Stomach smooth muscle (tissue), 2 donors: ENCODE measurements at regions not wholly inside any gene's neighbourhood (a gene's known extent, or its start where the extent isn't known, plus 50 kb on each side); places are given as distances from the start of the nearest gene placed in this dataset.
"Not testable (repeated sequence)": the region's sequence is repeated elsewhere in the genome, so short reads cannot be mapped to it uniquely, and the experiment has no call there.

Experiments used
- H3K27ac ChIP-seq: one replicate; pipeline ENCODE4 v1.7.0; 2013; ENCODE audit warnings: mild to moderate bottlenecking, low read length, inconsistent platforms
- H3K27me3 ChIP-seq, 2 donors: one replicate each; pipeline ENCODE4 v1.7.0; 2013; ENCODE audit warnings: low read length in 2 of 2; ENCODE audit not compliant: insufficient read depth in 2 of 2, control insufficient read depth in 1 of 2
- H3K36me3 ChIP-seq, 2 donors: one replicate each; pipeline ENCODE4 v1.7.0; 2013; ENCODE audit warnings: low read length in 2 of 2; ENCODE audit not compliant: control insufficient read depth in 2 of 2, insufficient read depth in 2 of 2
- H3K4me1 ChIP-seq: one replicate; pipeline ENCODE4 v1.7.0; 2013; ENCODE audit warnings: low read length; ENCODE audit not compliant: control insufficient read depth, insufficient read depth
- H3K4me3 ChIP-seq, 2 donors: one replicate each; pipeline ENCODE4 v1.7.0; 2013; ENCODE audit warnings: low read length in 2 of 2
- H3K9ac ChIP-seq, 2 donors: one replicate each; pipeline ENCODE4 v1.7.0; 2013; ENCODE audit warnings: low read length in 2 of 2, mild to moderate bottlenecking in 1 of 2
- H3K9me3 ChIP-seq, 2 donors: one replicate each; pipeline ENCODE4 v1.7.0; 2013; ENCODE audit warnings: low read length in 2 of 2; ENCODE audit not compliant: control insufficient read depth in 2 of 2
- donor health status: healthy.
- donor health status: Pancreatic carcinoma.

GRCh38 chr14:105691321-105692109 is 165.1 kb downstream of the TMEM121 start:
- not testable (repeated sequence) for H3K27me3 ChIP-seq, H3K4me1 ChIP-seq, H3K9me3 ChIP-seq, H3K9ac ChIP-seq, H3K27ac ChIP-seq, H3K36me3 ChIP-seq, H3K4me3 ChIP-seq

DNA sequence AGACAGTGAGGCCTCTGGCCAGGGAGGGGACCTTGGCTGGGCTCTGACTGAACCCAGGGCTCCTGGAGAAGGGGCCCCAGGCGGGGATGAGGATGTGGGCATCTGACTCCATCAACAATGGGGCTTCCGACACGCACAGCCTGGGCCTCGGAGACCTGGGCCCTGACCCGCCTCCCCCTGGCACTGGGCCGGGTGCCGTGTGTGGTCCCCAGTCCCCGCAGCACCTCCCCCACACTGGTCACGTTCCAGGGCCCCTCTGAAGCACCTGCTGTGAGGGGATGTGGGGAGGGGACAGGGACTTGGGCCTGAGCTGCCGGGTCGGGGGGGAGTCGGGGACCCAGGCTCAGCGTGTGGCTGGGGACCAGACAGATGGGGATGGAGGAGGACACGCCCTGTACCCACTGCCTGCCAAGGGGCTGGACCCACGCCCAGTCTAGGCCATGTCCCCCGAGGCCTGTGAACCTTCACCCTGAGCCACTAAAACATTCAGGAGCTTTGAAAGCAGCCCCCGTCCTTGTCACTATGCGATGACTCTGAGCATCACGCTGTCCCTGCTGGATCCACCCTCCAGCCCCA is 165.8 kb downstream of the TMEM121 start:
- not testable (repeated sequence) for H3K9me3 ChIP-seq, H3K27me3 ChIP-seq, H3K36me3 ChIP-seq, H3K27ac ChIP-seq, H3K4me3 ChIP-seq, H3K4me1 ChIP-seq, H3K9ac ChIP-seq

- no peaks in the 10 kb centered on the region for H3K4me1 ChIP-seq
- no peak overlapping the region for H3K4me3 ChIP-seq
- H3K27me3 ChIP-seq, result no peaks in the 10 kb centered on the region
- H3K36me3 ChIP-seq, result no peaks in the 10 kb centered on the region
- no peak overlapping the region for H3K9ac ChIP-seq
- H3K9me3 ChIP-seq, result no peaks in the 10 kb centered on the region
- H3K27ac ChIP-seq, result no peak overlapping the region
These were observed 168.6 kb downstream of the TMEM121 start for GRCh38 chr14:105694961-105695360.

- not testable (repeated sequence) for H3K9ac ChIP-seq, H3K27ac ChIP-seq, H3K4me1 ChIP-seq, H3K4me3 ChIP-seq, H3K27me3 ChIP-seq, H3K9me3 ChIP-seq, H3K36me3 ChIP-seq
These were observed 170.0 kb downstream of the TMEM121 start for GRCh38 chr14:105696388-105696787.

GRCh38 chr14:105697414-105697813 is 171.0 kb downstream of the TMEM121 start:
- not testable (repeated sequence) for H3K4me1 ChIP-seq, H3K9me3 ChIP-seq, H3K27ac ChIP-seq

GRCh38 chr14:105697955-105698354 is 171.6 kb downstream of the TMEM121 start:
- not testable (repeated sequence) for H3K4me1 ChIP-seq, H3K4me3 ChIP-seq, H3K36me3 ChIP-seq, H3K9me3 ChIP-seq, H3K9ac ChIP-seq, H3K27me3 ChIP-seq, H3K27ac ChIP-seq

More at GRCh38 chr14:105697414-105697813, 171.0 kb downstream of the TMEM121 start:
- H3K27me3 ChIP-seq, H3K36me3 ChIP-seq, H3K4me3 ChIP-seq, H3K9ac ChIP-seq: not testable (repeated sequence)

- H3K4me3 ChIP-seq, H3K9me3 ChIP-seq, H3K27ac ChIP-seq, H3K4me1 ChIP-seq, H3K9ac ChIP-seq, H3K27me3 ChIP-seq, H3K36me3 ChIP-seq: not testable (repeated sequence)
These were observed 172.7 kb downstream of the TMEM121 start for GRCh38 chr14:105698940-105699556.

- not testable (repeated sequence) for H3K9ac ChIP-seq, H3K27ac ChIP-seq, H3K4me1 ChIP-seq, H3K4me3 ChIP-seq, H3K9me3 ChIP-seq, H3K36me3 ChIP-seq, H3K27me3 ChIP-seq
These were observed 173.3 kb downstream of the TMEM121 start for GRCh38 chr14:105699706-105700105.

DNA sequence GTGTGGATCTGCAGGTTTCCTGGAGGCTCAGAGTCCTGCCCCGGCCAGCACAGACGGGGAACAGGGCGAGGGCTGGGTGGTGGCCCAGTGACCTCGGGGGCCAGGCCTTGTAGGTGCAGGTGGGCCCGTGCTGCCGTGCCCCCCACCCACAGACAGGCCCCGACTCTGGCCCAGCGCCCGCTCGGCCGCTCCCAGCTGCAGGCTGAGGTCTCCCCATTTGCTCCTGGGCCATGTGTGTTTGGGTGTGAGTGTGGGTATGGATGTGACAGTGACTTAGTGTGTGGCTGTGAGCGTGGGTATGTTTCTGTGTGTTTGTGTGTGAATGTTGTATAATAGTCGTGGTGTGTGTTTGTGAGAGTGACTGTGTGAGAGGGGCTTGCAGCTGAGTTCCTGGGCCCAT is 173.8 kb downstream of the TMEM121 start:
- H3K4me1 ChIP-seq, H3K9me3 ChIP-seq, H3K27me3 ChIP-seq, H3K27ac ChIP-seq, H3K4me3 ChIP-seq, H3K9ac ChIP-seq, H3K36me3 ChIP-seq: not testable (repeated sequence)

DNA sequence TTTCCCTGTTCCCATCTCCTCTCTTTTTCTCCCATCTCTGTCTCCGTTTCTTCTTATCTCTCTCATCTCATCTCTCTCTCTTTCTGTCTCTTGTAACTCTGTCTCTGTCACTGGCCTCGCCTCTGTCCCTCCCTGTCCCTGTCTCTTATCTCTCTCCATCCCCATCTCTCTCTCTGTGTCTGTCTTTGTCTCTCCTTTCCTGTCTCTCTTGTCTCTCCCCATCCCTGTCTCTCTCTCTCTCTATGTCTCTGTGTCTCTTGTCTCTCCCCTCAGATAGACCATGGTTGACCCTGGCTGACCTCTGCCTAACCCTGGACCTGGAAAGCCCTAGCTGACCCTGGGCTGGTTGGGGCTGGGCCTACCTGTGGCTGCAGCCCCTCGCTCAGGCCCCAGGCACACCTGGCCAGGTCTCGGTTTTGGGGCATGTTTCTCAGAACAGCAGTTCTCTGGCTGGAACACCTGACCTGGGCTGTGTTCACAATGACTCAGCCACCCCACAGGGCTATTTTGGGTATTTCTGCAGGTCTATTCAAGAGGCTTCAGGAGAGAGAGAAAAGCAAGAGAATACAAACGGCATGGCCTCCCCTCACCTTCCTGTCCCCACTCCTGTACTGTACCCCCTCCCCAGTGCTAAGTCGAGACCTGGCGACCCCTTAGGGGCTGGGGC is 174.4 kb downstream of the TMEM121 start:
- Histone ChIP-seq H3K9me3 (no peaks in the 10 kb centered on the region), H3K27me3 (no peaks in the 10 kb centered on the region), H3K27ac (no peak overlapping the region), H3K4me1 (no peaks in the 10 kb centered on the region), H3K9ac (no peak overlapping the region), H3K4me3 (no peak overlapping the region), H3K36me3 (no peaks in the 10 kb centered on the region)
